ENCODE measurements at regions not wholly inside any gene's neighbourhood (a gene's known extent, or its start where the extent isn't known, plus 50 kb on each side); places are given as distances from the start of the nearest gene placed in this dataset.

GRCh38 chr1:163824006-163824405 is 502.3 kb downstream of the NUF2 start:
- DNase-seq (ENCODE audit: low spot score) (no peak), ATAC-seq (no peak)
- H3K9me3 Mint-ChIP-seq, result peaks cover 14% of the 10 kb centered on the region
- no peak overlapping the region for H3K4me3 Mint-ChIP-seq
- ChIA-PET POLR2A (no interaction called here), CTCF (no interaction called here)
- H3K27me3 Mint-ChIP-seq (ENCODE audit: low read depth), result no peaks in the 10 kb centered on the region
- no peaks in the 10 kb centered on the region for H3K36me3 Mint-ChIP-seq
- no peaks in the 10 kb centered on the region for H3K4me1 Mint-ChIP-seq
- TF ChIP-seq FOXJ3 (CRISPR knock-in tag; IDR thresholded peaks at IDR 0.05; ENCODE audit: borderline replicate concordance) (no peak), NR2C2 (CRISPR knock-in tag; IDR thresholded peaks at IDR 0.05) (no peak), ZNF423 (CRISPR knock-in tag; IDR thresholded peaks at IDR 0.05) (no peak), ATF6 (CRISPR knock-in tag; IDR thresholded peaks at IDR 0.05) (no peak), PREB (CRISPR knock-in tag; IDR thresholded peaks at IDR 0.05; ENCODE audit: borderline replicate concordance) (no peak), ZNF396 (CRISPR knock-in tag; IDR thresholded peaks at IDR 0.05; ENCODE audit: borderline replicate concordance) (no peak), E2F4 (CRISPR knock-in tag; IDR thresholded peaks at IDR 0.05; ENCODE audit: borderline replicate concordance, low read depth) (no peak), HMGXB4 (CRISPR knock-in tag; IDR thresholded peaks at IDR 0.05) (no peak), NFYB (CRISPR knock-in tag; conservative IDR thresholded peaks at IDR 0.05; ENCODE audit: low read depth) (no peak), RELA (CRISPR knock-in tag; IDR thresholded peaks at IDR 0.05; ENCODE audit: borderline replicate concordance) (no peak), SMAD3 (CRISPR knock-in tag; IDR thresholded peaks at IDR 0.05; ENCODE audit: borderline replicate concordance) (no peak)
- no peak overlapping the region for H3K27ac Mint-ChIP-seq

GRCh38 chr1:163824490-163824889 is 502.7 kb downstream of the NUF2 start:
- ChIA-PET POLR2A (no interaction called here), CTCF (no interaction called here)
- H3K27ac Mint-ChIP-seq, result no peak overlapping the region
- H3K27me3 Mint-ChIP-seq (ENCODE audit: low read depth), result no peaks in the 10 kb centered on the region
- peaks cover 14% of the 10 kb centered on the region for H3K9me3 Mint-ChIP-seq
- TF ChIP-seq ESRRA (CRISPR knock-in tag; IDR thresholded peaks at IDR 0.05; ENCODE audit: borderline replicate concordance) (no peak), GTF2I (CRISPR knock-in tag; conservative IDR thresholded peaks at IDR 0.05) (no peak), ELF4 (CRISPR knock-in tag; IDR thresholded peaks at IDR 0.05; ENCODE audit: low read depth) (no peak), STAT6 (CRISPR knock-in tag; conservative IDR thresholded peaks at IDR 0.05; ENCODE audit: low read depth) (no peak), AR (CRISPR knock-in tag; IDR thresholded peaks at IDR 0.05) (no peak), FOXK1 (CRISPR knock-in tag; IDR thresholded peaks at IDR 0.05) (no peak), ZNF396 (CRISPR knock-in tag; IDR thresholded peaks at IDR 0.05; ENCODE audit: borderline replicate concordance) (no peak), TP53 (CRISPR knock-in tag; IDR thresholded peaks at IDR 0.05) (no peak), TEAD1 (CRISPR knock-in tag; IDR thresholded peaks at IDR 0.05) (no peak), GRHL2 (CRISPR knock-in tag; IDR thresholded peaks at IDR 0.05; ENCODE audit: insufficient replicate concordance, severe bottlenecking) (no peak)
- no peaks in the 10 kb centered on the region for H3K36me3 Mint-ChIP-seq
- no peaks in the 10 kb centered on the region for H3K4me1 Mint-ChIP-seq
- DNase-seq (ENCODE audit: low spot score), result no peak
- no peak overlapping the region for H3K4me3 Mint-ChIP-seq
- no peak for ATAC-seq

Measured in WTC11 (cell line).